NCI-H1436 (cell line): ENCODE measurements at regions not wholly inside any gene's neighbourhood (a gene's known extent, or its start where the extent isn't known, plus 50 kb on each side); places are given as distances from the start of the nearest gene placed in this dataset.

Experiments
- DNase-seq: peaks from one replicate; lab custom pipeline; 2025; lab: John Stamatoyannopoulos, UW

DNA sequence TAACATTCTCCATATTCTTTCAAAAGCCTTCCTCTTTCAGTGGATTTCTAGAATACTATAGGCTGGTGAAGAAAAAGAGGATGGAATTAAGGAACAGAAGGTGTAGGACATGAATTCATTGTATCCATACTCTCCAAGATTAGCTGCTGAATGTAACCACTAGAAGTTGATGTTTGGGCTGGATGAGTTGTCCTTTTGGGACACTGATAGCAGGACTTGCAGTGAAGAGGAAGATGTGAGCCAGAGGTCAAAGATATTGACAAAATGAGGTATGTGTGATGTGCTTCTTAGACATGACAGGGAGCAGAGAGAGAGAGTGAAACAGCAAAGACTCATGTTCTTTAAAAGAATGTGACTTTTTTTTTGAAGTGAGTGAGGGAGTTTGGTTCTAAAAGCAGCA is 134.3 kb upstream of the MAN1A1 start:
- no peak for DNase-seq

DNA sequence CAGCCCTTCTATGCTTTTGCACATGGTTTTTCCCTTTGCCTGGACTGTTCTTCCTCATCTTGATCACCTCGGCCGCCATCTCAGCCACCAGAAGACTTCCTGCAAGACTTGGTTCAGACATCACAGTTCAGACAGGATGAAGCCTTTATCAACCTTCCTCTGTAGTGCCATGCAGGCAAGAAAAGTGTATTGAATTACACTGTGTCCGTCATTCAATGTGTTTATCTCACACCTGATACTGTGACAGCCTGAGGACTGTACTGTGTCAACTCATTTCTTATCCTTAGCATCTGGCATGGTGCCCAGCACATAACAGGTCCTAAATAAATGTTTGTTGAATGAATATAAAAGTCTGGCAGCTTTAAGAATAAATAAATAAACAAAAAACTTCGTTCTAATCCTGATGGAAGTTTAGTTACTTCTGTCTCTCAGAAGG is 133.3 kb upstream of the MAN1A1 start:
- no peak for DNase-seq

- no peak for DNase-seq
Measured at GRCh38 chr6:119481976-119482375, 132.4 kb upstream of the MAN1A1 start.

GRCh38 chr6:119480961-119481497 is 131.5 kb upstream of the MAN1A1 start:
- DNase-seq, result no peak

DNA sequence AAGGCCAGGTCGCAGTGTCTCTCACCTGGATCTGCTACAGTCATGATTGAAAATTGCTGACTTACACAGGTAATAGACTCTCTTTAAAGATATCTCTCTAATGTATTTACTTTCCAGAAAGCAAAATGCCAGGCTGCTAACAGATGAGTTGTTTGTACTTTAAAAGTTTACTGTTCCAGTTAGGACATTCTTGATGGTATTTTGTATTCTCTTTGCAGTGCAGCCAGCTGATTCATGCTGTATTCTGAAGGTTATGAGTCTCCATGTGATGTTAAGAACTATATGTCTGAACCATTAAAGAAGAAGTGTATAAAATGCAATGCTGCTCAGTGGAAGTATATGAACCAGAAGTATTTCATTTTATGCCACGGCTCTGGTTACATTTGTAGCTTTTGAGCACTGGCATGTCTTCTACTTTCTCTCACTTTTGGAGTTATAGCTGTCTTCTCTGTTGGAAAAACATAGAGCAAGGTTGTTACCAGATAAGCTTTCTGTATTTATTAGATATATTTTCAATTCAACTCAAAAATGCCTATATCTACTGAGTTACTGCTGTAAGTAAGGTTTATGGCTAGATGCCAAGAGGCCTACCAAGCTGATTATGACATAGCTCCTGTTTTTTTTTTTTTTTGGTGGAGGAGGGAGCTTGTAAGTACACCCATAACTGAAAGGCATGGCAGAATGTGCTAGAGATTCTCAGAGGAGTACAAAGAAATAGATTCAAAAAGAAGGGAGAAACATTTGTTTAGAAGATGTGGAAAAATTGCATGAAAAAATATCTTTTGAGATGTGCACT is 130.5 kb upstream of the MAN1A1 start:
- DNase-seq, result no peak

DNA sequence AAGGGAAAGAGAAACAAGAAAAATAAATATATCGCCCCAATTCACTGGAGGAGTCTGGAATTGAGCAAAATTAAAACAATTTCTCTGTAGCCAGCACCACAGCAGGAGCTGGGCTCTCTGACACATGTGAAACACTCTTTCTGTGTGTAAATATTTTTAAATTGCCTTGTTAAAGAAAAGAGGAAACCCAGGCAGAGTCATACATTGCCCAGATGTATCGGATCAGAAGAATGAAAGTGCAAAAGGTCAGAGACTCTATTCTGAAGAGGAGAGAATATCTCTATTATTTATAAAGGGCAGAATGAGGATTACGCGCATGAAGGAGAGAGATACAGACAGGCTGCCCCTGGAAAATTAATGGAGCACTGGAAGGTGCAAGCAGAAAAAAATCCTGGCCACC is 127.0 kb upstream of the MAN1A1 start:
- no peak for DNase-seq

DNA sequence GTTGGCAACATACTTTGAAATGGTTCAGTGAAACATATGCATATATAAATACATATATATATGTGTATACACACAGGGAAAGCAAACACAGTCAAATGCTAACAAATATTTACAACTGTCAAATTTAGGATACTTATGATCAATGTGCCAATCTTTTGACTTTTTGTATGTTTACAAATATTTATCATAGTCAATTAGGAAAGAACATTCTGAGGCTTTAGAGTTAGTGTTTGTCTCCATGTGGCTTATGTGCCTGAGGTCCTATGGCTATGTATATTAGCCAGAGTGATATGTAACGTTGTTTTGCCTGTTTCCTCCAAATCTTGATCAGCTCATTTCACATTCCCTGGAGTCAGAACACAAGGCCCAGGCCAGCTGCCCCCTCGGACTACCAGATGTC is 126.5 kb upstream of the MAN1A1 start:
- no peak for DNase-seq

DNA sequence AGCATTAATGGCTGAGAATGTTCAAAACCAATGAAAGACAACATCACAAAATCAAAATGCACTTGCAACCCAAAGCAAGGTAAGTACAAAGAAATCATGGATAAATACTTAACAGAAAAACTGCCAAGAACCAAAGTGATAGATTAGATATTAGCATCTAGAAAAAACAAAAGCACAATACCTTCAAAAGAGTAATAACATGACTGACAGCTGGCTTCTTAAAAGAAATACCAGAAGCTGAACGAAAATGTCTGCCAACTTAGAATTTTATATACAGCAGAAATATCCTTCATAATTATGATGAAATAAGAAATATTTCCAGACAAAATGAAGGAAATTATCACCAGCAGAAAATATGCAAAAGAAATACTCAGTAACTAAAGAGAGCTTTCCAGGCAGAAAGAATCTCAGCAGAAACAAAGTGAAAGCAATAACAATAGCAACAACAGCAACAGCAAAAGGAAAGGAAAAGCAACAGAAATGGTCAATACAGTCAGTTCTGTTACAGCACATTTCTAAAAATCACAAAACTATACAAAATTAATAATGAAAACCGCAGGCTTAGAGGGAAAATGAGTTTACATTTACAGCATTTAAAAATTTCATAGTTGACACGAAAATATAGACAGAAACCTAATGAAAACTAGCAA is 121.5 kb upstream of the MAN1A1 start:
- DNase-seq, result no peak

GRCh38 chr6:119467488-119468081 is 118.0 kb upstream of the MAN1A1 start:
- DNase-seq, result no peak

DNA sequence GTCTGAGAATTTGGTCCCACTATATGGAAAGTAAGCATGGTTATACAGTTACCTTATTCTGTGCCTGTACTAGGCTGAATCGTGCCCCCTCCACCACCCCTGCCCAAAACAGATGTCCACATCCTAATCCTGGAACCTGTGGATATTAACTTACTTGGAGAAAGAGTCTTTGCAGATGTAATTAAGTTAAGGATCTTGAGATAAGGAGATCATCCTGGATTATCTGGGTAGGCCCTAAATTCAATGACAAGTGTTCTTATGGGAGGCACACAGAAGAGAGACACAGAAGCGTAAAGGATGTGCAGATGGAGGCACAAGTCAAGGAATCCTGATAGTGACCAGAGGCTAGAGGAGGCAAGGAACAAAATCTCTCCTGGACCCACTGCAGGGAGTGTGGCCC is 116.7 kb upstream of the MAN1A1 start:
- no peak for DNase-seq

GRCh38 chr6:119463081-119463626 is 113.6 kb upstream of the MAN1A1 start:
- no peak for DNase-seq

DNA sequence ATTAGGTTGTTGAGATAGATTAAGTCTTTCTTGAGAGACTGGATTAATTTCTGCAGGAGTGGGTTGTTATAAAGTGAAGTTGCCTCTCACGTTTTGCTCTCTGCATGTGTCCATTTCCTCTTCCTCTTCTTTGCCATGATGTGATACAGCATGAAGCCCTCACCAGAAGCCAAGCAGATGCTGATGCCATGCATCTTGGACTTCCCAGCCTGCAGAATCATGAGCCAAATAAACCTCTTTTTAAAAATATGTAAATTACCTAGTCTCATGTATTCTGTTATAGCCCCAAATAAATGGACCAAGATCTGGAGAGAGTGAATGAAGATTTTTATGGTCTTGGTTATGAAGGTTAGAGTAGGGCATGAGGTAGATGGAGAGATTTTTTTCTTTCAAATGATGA is 111.6 kb upstream of the MAN1A1 start:
- DNase-seq, result no peak

DNA sequence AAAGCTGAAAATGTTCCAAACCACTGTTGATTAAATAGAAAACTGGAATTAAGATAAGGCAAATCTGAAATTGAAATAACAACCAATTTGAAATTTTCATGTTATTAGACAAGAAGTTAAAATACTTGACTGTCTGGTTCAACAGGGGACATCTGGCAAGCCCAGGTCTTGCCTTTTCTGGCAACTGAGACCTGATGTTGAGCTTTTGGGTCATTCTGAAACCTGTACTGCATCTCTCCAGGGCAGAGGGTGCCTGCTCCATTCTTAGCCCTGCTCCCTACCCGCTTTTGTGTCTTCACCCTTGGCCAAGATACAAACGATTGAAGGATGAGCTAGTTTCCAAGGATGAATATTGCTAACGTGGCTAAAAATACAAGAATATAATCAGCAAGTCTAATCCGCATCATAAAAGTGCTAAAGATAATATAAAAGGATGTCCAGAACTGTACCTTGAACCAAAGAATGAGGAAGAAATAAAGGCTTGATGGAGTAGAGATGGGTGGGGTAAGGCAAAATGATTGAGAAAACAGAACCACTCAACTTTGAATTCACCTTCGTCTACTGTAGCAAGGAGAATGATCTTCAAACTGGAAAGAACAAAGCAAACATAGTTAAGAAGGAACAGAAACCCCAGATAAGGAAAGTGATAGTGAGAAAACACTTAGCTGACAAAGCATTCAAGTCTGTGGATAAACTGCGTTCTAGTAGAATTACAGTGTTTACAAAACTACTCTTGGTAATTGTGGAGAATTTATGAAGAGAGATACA is 109.8 kb upstream of the MAN1A1 start:
- DNase-seq, result no peak

DNA sequence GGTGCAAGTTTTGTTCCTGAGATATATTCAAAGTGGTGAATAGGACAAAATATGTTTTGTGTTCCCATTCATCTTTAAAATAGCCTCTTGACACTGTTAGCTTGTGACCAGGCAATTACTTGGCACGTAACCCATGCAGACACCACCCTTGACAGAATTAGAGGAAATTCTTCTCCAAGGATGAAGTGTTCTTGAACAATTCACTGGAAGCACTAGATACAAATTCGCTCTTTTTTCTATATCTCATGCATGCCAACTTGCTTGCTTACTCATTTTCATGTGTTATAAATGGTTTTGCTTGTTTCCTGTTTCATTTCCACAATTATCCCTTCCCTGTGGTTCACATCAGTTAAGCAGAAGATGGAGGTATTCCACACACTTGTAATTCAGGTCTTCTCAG is 105.2 kb upstream of the MAN1A1 start:
- DNase-seq, result no peak

- DNase-seq, result no peak
Measured at GRCh38 chr6:119453242-119454200, 104.0 kb upstream of the MAN1A1 start.

DNA sequence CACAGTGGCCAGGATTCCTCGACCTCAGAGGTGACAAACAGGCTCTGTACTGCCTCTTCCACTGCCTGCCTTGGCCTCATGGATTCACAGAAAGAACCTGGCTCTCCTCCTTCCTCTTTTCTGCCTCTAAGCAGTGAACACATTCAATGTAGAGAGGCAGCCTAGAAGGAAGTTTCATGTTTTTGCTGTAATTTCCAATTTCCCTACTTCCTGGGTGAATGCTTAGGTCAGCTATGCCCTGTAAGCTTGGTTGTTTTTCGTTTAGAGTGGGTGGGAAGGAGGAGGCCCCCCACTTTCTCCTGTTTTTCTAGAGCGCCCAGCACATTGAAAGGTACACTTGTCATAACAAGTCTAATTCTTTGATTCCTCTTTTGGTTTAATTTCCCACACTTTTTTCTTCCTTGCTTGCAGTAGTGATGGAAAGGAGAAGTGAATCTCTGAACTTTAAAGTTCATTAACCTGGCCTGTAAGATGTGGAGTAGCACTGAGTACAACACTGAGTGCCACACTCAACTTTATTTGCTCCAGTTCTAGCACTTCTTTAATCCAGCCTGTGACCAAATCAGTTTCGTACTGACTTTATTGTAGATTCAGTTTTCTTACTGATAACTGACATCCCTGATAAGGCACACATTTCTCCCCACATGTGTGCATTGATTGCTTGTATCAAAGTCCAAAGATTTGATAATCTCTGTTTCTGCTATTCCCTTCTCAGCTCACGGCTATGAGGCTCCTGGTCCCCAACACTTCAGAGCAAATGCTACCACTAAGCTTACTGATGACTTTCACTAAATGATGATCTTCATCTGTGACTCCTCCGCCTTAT is 100.0 kb upstream of the MAN1A1 start:
- no peak for DNase-seq

- DNase-seq, result no peak
Measured at GRCh38 chr6:119447921-119448320, 98.4 kb upstream of the MAN1A1 start.

GRCh38 chr6:119446609-119447008 is 97.0 kb upstream of the MAN1A1 start:
- DNase-seq, result no peak

GRCh38 chr6:119446115-119446554 is 96.6 kb upstream of the MAN1A1 start:
- no peak for DNase-seq

GRCh38 chr6:119445666-119446065 is 96.1 kb upstream of the MAN1A1 start:
- no peak for DNase-seq
